ENCODE measurements at regions not wholly inside any gene's neighbourhood (a gene's known extent, or its start where the extent isn't known, plus 50 kb on each side); places are given as distances from the start of the nearest gene placed in this dataset.

DNA sequence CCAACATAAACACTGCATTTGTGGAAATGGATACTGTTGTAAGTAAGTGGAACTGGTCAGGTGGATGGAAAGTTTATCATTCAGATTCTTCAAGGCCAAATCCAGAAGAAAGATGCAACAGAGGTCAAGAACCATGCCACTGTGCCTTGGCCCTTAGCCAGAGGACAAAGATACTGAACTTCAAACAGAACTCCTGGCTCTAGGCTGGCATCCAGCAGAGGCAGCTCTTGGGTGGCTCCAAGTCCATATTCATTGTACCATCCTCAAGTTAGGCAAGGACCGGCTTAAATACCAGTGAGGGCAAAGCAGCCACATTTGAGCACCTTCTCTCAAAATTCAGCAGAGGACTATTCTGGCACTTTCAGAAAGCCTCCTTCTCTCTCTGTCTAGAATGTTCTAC, 53.2 kb downstream of the DNAAF9 start:
- H3K4me1 Mint-ChIP-seq (ENCODE audit: unreplicated experiment) = no peaks in the 10 kb centered on the region
- H3K27ac Mint-ChIP-seq (ENCODE audit: unreplicated experiment) = no peak overlapping the region
- no peaks in the 10 kb centered on the region for H3K9me3 Mint-ChIP-seq (ENCODE audit: unreplicated experiment)
- H3K36me3 Mint-ChIP-seq (ENCODE audit: unreplicated experiment) = peaks cover 13% of the 10 kb centered on the region
- H3K27me3 Mint-ChIP-seq (ENCODE audit: unreplicated experiment) = no peaks in the 10 kb centered on the region
- no peak for DNase-seq (ENCODE audit: extremely low spot score, unreplicated experiment)
- no peak overlapping the region for H3K4me3 Mint-ChIP-seq (ENCODE audit: unreplicated experiment)
- TF ChIP-seq, protein P1, sequence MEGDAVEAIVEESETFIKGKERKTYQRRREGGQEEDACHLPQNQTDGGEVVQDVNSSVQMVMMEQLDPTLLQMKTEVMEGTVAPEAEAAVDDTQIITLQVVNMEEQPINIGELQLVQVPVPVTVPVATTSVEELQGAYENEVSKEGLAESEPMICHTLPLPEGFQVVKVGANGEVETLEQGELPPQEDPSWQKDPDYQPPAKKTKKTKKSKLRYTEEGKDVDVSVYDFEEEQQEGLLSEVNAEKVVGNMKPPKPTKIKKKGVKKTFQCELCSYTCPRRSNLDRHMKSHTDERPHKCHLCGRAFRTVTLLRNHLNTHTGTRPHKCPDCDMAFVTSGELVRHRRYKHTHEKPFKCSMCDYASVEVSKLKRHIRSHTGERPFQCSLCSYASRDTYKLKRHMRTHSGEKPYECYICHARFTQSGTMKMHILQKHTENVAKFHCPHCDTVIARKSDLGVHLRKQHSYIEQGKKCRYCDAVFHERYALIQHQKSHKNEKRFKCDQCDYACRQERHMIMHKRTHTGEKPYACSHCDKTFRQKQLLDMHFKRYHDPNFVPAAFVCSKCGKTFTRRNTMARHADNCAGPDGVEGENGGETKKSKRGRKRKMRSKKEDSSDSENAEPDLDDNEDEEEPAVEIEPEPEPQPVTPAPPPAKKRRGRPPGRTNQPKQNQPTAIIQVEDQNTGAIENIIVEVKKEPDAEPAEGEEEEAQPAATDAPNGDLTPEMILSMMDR (IDR thresholded peaks at IDR 0.05) = no peak

DNA sequence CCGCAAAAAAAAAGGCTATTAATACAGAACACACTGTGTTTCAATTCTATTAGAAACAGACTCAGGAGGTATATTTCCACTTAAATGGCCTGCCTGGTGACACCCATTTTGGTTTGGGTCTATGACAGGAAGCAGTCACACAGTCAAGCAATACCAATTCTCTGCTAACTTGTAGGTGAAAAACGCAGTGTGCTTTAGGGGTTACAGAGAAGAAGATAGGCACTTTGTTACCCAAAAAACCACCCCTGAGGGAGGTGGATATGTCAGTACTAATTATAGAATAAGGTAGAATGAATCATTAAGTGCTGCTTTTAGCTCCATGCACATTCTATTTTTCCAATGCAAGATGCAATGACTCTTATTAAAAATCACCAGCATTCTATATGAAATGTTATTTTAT, 53.8 kb downstream of the DNAAF9 start:
- Mint-ChIP-seq H3K27me3 (ENCODE audit: unreplicated experiment) (no peaks in the 10 kb centered on the region), H3K4me3 (ENCODE audit: unreplicated experiment) (no peak overlapping the region), H3K9me3 (ENCODE audit: unreplicated experiment) (no peaks in the 10 kb centered on the region), H3K27ac (ENCODE audit: unreplicated experiment) (no peak overlapping the region), H3K4me1 (ENCODE audit: unreplicated experiment) (no peaks in the 10 kb centered on the region), H3K36me3 (ENCODE audit: unreplicated experiment) (peaks cover 13% of the 10 kb centered on the region)
- DNase-seq (ENCODE audit: extremely low spot score, unreplicated experiment) = no peak
- TF ChIP-seq, protein P1 (IDR thresholded peaks at IDR 0.05) = no peak

DNA sequence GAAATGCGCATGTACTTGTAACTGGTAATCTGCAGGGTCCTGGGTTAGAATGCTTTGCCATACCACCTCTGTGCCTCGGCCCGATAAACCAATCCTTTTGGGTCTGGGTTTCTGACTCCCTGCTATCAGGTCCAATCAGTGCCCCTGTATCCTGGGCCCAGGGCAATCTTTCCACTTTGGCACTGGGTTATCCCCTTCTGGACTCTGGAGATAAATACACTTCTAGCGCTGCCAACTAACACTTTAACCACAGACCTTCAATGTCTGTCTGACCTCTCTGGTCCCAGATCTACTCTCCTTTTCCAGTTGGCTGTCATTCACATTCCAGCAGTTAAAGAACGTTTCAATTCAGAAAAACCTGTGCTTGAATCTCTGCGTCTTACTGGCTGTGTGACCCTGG, 55.3 kb downstream of the DNAAF9 start:
- Mint-ChIP-seq H3K27me3 (ENCODE audit: unreplicated experiment) (no peaks in the 10 kb centered on the region), H3K27ac (ENCODE audit: unreplicated experiment) (no peak overlapping the region), H3K4me3 (ENCODE audit: unreplicated experiment) (no peak overlapping the region), H3K4me1 (ENCODE audit: unreplicated experiment) (no peaks in the 10 kb centered on the region), H3K36me3 (ENCODE audit: unreplicated experiment) (peaks cover 17% of the 10 kb centered on the region), H3K9me3 (ENCODE audit: unreplicated experiment) (no peaks in the 10 kb centered on the region)
- DNase-seq (ENCODE audit: extremely low spot score, unreplicated experiment) = no peak
- TF ChIP-seq, protein P1 (IDR thresholded peaks at IDR 0.05) = no peak

DNA sequence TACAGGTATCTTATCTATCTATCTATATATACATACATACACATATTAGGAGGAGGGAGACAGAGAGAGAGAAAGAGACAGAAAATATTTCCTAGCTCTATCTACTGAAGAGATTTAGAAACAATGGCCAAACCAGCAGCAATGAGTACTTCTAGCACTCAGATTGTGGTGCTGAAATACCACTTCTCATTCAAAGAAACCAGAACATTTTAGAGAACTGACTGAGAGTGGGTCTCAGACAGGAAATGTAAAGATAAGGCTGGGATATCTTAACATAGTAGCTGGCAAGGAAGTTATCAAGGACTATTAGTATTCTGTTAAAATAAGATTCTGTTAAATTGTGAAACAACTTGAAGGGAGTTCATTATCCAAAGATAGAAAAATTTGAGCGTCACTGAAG, 57.0 kb downstream of the DNAAF9 start:
- Mint-ChIP-seq H3K36me3 (ENCODE audit: unreplicated experiment) (peaks cover 32% of the 10 kb centered on the region), H3K9me3 (ENCODE audit: unreplicated experiment) (no peaks in the 10 kb centered on the region), H3K4me3 (ENCODE audit: unreplicated experiment) (no peak overlapping the region), H3K27me3 (ENCODE audit: unreplicated experiment) (no peaks in the 10 kb centered on the region), H3K27ac (ENCODE audit: unreplicated experiment) (no peak overlapping the region), H3K4me1 (ENCODE audit: unreplicated experiment) (no peaks in the 10 kb centered on the region)
- TF ChIP-seq, protein P1 (IDR thresholded peaks at IDR 0.05) = no peak
- no peak for DNase-seq (ENCODE audit: extremely low spot score, unreplicated experiment)

DNA sequence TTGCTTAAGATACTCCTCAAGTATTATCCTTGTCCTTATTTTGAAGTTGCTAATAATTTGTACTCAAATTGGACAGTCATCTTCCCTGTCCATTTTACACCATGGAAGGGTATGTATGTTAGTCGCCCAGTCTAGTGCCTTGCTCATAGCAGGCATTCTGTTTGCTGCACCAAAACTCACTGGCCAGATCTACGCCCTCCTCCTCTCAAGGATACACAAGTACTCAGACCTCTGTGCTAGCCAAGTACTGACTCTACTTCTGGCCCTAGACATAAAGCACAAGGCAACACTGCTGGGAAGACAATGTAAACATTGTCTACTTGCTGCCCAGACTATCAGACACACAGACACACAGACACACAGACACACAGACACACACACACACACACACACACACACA, 57.7 kb downstream of the DNAAF9 start:
- Mint-ChIP-seq H3K36me3 (ENCODE audit: unreplicated experiment) (peaks cover 30% of the 10 kb centered on the region), H3K27ac (ENCODE audit: unreplicated experiment) (no peak overlapping the region), H3K4me3 (ENCODE audit: unreplicated experiment) (no peak overlapping the region), H3K27me3 (ENCODE audit: unreplicated experiment) (no peaks in the 10 kb centered on the region), H3K9me3 (ENCODE audit: unreplicated experiment) (no peaks in the 10 kb centered on the region), H3K4me1 (ENCODE audit: unreplicated experiment) (no peaks in the 10 kb centered on the region)
- TF ChIP-seq, protein P1 (IDR thresholded peaks at IDR 0.05) = no peak
- no peak for DNase-seq (ENCODE audit: extremely low spot score, unreplicated experiment)
